ENCODE measurements at regions not wholly inside any gene's neighbourhood (a gene's known extent, or its start where the extent isn't known, plus 50 kb on each side); places are given as distances from the start of the nearest gene placed in this dataset.

DNA sequence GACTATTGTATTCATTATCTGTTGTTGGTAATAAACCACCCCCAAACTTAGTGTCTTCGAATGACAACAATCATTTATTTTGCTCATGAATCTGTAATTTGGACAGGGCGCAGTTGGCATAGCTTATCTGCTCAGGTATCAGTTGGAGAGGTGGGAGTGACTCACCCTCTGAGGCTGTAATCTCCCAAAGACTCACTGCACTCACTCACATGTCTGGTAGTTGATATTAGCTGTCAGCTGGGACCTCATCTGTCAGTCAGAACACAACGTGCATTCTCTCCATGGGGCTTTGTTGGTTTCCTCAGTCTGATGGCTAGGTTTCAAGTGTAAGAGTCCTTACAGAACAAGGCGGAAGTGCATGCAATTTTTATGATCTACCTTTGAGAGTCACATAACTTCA lies 183.5 kb upstream of the PRNP start:
- Histone ChIP-seq H2AFZ (ENCODE audit: low read depth) (no peak overlapping the region), H3K4me3 (ENCODE audit: low read depth in 2 of 2, low read length in 1 of 2) (no peak overlapping the region), H3K36me3 (replicated peaks in 1 of 2; ENCODE audit: control insufficient read depth in 1 of 2, insufficient read depth in 2 of 2, low read length in 1 of 2) (no peaks in the 10 kb centered on the region), H3F3A (replicated peaks; ENCODE audit: insufficient read depth) (peaks cover 12% of the 10 kb centered on the region), H3K27me3 (ENCODE audit: insufficient read depth) (no peaks in the 10 kb centered on the region), H3K79me2 (ENCODE audit: insufficient read depth) (no peaks in the 10 kb centered on the region), H4K20me1 (ENCODE audit: insufficient read depth) (no peaks in the 10 kb centered on the region), H3K9ac (no peak overlapping the region), H3K9me3 (no peaks in the 10 kb centered on the region), H3K4me1 (ENCODE audit: control insufficient read depth in 1 of 2, insufficient read depth in 2 of 2, low read depth in 1 of 2, low read length in 1 of 2) (peaks cover 0 to 4% of the 10 kb centered on the region in 2 experiments; a peak in 1 of 4 replicates), H3K4me2 (no peak overlapping the region), H3K9me2 (no peaks in the 10 kb centered on the region), H3K27ac (ENCODE audit: low read depth in 2 of 2, low read length in 1 of 2) (no peak overlapping the region)
- 12% methylated on average over 4 of the region's 4 CpGs for WGBS (ENCODE audit: low lambda C conversion rate)
- DNase-seq: no peak
- CTCF ChIA-PET: no interaction called here
- POLR2A ChIA-PET: no interaction called here
- TF ChIP-seq POLR2AphosphoS5 (IDR thresholded peaks at IDR 0.05; ENCODE audit: low read depth, low read length): no peak
- TF ChIP-seq, protein P1, sequence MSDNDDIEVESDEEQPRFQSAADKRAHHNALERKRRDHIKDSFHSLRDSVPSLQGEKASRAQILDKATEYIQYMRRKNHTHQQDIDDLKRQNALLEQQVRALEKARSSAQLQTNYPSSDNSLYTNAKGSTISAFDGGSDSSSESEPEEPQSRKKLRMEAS (IDR thresholded peaks at IDR 0.05; ENCODE audit: low read depth): no peak
- TF ChIP-seq FOXM1 (IDR thresholded peaks at IDR 0.05; ENCODE audit: low read depth): no peak
- TF ChIP-seq FOXJ3 (CRISPR knock-in tag; IDR thresholded peaks at IDR 0.05): no peak
- no peak for TF ChIP-seq NRF1 (IDR thresholded peaks at IDR 0.05; ENCODE audit: low read depth, low read length)
- no peak for TF ChIP-seq NFIC (IDR thresholded peaks at IDR 0.05; ENCODE audit: borderline replicate concordance)
- TF ChIP-seq, protein P2, sequence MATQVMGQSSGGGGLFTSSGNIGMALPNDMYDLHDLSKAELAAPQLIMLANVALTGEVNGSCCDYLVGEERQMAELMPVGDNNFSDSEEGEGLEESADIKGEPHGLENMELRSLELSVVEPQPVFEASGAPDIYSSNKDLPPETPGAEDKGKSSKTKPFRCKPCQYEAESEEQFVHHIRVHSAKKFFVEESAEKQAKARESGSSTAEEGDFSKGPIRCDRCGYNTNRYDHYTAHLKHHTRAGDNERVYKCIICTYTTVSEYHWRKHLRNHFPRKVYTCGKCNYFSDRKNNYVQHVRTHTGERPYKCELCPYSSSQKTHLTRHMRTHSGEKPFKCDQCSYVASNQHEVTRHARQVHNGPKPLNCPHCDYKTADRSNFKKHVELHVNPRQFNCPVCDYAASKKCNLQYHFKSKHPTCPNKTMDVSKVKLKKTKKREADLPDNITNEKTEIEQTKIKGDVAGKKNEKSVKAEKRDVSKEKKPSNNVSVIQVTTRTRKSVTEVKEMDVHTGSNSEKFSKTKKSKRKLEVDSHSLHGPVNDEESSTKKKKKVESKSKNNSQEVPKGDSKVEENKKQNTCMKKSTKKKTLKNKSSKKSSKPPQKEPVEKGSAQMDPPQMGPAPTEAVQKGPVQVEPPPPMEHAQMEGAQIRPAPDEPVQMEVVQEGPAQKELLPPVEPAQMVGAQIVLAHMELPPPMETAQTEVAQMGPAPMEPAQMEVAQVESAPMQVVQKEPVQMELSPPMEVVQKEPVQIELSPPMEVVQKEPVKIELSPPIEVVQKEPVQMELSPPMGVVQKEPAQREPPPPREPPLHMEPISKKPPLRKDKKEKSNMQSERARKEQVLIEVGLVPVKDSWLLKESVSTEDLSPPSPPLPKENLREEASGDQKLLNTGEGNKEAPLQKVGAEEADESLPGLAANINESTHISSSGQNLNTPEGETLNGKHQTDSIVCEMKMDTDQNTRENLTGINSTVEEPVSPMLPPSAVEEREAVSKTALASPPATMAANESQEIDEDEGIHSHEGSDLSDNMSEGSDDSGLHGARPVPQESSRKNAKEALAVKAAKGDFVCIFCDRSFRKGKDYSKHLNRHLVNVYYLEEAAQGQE (IDR thresholded peaks at IDR 0.05; ENCODE audit: low read depth, low read length): no peak
- no peak for TF ChIP-seq RFX5 (IDR thresholded peaks at IDR 0.05; ENCODE audit: low read length)

- no peak overlapping the region for H3K4me2 ChIP-seq
- H3K4me1 ChIP-seq (ENCODE audit: control insufficient read depth in 1 of 2, insufficient read depth in 2 of 2, low read depth in 1 of 2, low read length in 1 of 2): peaks cover 0 to 33% of the 10 kb centered on the region in 2 experiments; a peak in 2 of 4 replicates
- 40% methylated on average over 2 of the region's 2 CpGs for WGBS (ENCODE audit: low lambda C conversion rate)
- H3K27me3 ChIP-seq (ENCODE audit: insufficient read depth): no peaks in the 10 kb centered on the region
- ChIA-PET POLR2A (no interaction called here), CTCF (no interaction called here)
- DNase-seq: no peak
- H3K9me3 ChIP-seq: no peaks in the 10 kb centered on the region
- no peaks in the 10 kb centered on the region for H3K79me2 ChIP-seq (ENCODE audit: insufficient read depth)
- H3K9me2 ChIP-seq: no peaks in the 10 kb centered on the region
- H3F3A ChIP-seq (replicated peaks; ENCODE audit: insufficient read depth): no peaks in the 10 kb centered on the region
- no peaks in the 10 kb centered on the region for H4K20me1 ChIP-seq (ENCODE audit: insufficient read depth)
- no peaks in the 10 kb centered on the region for H3K36me3 ChIP-seq (replicated peaks in 1 of 2; ENCODE audit: control insufficient read depth in 1 of 2, insufficient read depth in 2 of 2, low read length in 1 of 2)
- no peak overlapping the region for H3K4me3 ChIP-seq (ENCODE audit: low read depth in 2 of 2, low read length in 1 of 2)
- H2AFZ ChIP-seq (ENCODE audit: low read depth): no peak overlapping the region
- no peak overlapping the region for H3K27ac ChIP-seq (ENCODE audit: low read depth in 2 of 2, low read length in 1 of 2)
- no peak for TF ChIP-seq EZH2phosphoT487 (IDR thresholded peaks at IDR 0.05; ENCODE audit: borderline replicate concordance, low read depth)
- TF ChIP-seq NFIC (IDR thresholded peaks at IDR 0.05; ENCODE audit: borderline replicate concordance): no peak
- TF ChIP-seq TAF1 (IDR thresholded peaks at IDR 0.05; ENCODE audit: borderline replicate concordance, low read depth, low read length): no peak
- no peak for TF ChIP-seq FOXJ3 (CRISPR knock-in tag; IDR thresholded peaks at IDR 0.05)
- TF ChIP-seq, protein P3, sequence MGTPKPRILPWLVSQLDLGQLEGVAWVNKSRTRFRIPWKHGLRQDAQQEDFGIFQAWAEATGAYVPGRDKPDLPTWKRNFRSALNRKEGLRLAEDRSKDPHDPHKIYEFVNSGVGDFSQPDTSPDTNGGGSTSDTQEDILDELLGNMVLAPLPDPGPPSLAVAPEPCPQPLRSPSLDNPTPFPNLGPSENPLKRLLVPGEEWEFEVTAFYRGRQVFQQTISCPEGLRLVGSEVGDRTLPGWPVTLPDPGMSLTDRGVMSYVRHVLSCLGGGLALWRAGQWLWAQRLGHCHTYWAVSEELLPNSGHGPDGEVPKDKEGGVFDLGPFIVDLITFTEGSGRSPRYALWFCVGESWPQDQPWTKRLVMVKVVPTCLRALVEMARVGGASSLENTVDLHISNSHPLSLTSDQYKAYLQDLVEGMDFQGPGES (IDR thresholded peaks at IDR 0.05; ENCODE audit: low read depth, low read length): no peak
- no peak overlapping the region for H3K9ac ChIP-seq
Observed at GRCh38 chr20:4493386-4493785, 192.9 kb upstream of the PRNP start.

Measured in SK-N-SH (cell line).